CD4-positive, alpha-beta T cell (primary cell): ENCODE measurements at regions not wholly inside any gene's neighbourhood (a gene's known extent, or its start where the extent isn't known, plus 50 kb on each side); places are given as distances from the start of the nearest gene placed in this dataset.

Experiments used
- ATAC-seq: fragments of 200-7000 bp; cut with Tn5 transposase; one replicate; pipeline ENCODE4 v1.10.0; 2022; ENCODE audit warnings: mild to moderate bottlenecking; ENCODE audit not compliant: poor library complexity
- CTCF ChIA-PET: fragments of 350-600 bp; sonication (Branson Sonifier 250); formaldehyde crosslinking; loops from one replicate; lab custom pipeline; 2021; ENCODE audit warnings: antibody characterized with exemption, inconsistent platforms; lab: Charles Lee
- POLR2A ChIA-PET: fragments of 350-600 bp; sonication (Branson Sonifier 250); formaldehyde crosslinking; loops from one replicate; lab custom pipeline; 2021; ENCODE audit warnings: antibody characterized with exemption, inconsistent platforms; lab: Charles Lee
- DNase-seq, 14 experiments: peaks; one replicate each; pipeline ENCODE4 v3.0.0-alpha.2; 2013 to 2020; ENCODE audit warnings: mixed read lengths in 2 of 14
- H3K27ac ChIP-seq, 2 donors: one replicate each; pipeline versions ENCODE4 v1.5.1 to v1.7.0; 2013; ENCODE audit warnings: low read length in 2 of 2, low read depth in 1 of 2, mild to moderate bottlenecking in 1 of 2
- H3K27me3 ChIP-seq, 2 experiments: 1 replicate in 1 of 2; 2 replicates in 1 of 2; pipeline versions ENCODE4 v1.6.1 to v1.7.0; 2013; ENCODE audit warnings: low read length in 2 of 2, control low read depth in 1 of 2, mild to moderate bottlenecking in 1 of 2, moderate library complexity in 1 of 2; ENCODE audit not compliant: insufficient read depth in 2 of 2, control insufficient read depth in 1 of 2
- H3K36me3 ChIP-seq: one replicate; pipeline ENCODE4 v1.6.1; 2013; ENCODE audit warnings: low read length, control low read depth; ENCODE audit not compliant: insufficient read depth
- H3K4me1 ChIP-seq: one replicate; pipeline ENCODE4 v1.6.1; 2013; ENCODE audit warnings: low read length, control low read depth; ENCODE audit not compliant: insufficient read depth
- H3K4me3 ChIP-seq: one replicate; pipeline ENCODE4 v1.5.1; 2013; ENCODE audit warnings: mild to moderate bottlenecking, low read length, moderate library complexity
- H3K9me3 ChIP-seq, 2 experiments: 1 replicate in 1 of 2; 2 replicates in 1 of 2; pipeline versions ENCODE4 v1.6.1 to v1.7.0; 2013; ENCODE audit warnings: low read length in 2 of 2, mild to moderate bottlenecking in 2 of 2, control low read depth in 1 of 2, moderate library complexity in 1 of 2; ENCODE audit not compliant: control insufficient read depth in 1 of 2, insufficient read depth in 1 of 2
- H3K27ac Mint-ChIP-seq: one replicate; pipeline ENCODE4 v1.8.0; 2020; ENCODE audit warnings: mixed read lengths
- H3K27me3 Mint-ChIP-seq: one replicate; pipeline ENCODE4 v1.8.0; 2021; ENCODE audit warnings: mixed read lengths
- H3K36me3 Mint-ChIP-seq: one replicate; pipeline ENCODE4 v1.8.0; 2021; ENCODE audit warnings: low read depth, mixed read lengths
- H3K4me1 Mint-ChIP-seq: one replicate; pipeline ENCODE4 v1.8.0; 2021; ENCODE audit warnings: low read depth, mixed read lengths
- H3K4me3 Mint-ChIP-seq: one replicate; pipeline ENCODE4 v1.8.0; 2020; ENCODE audit warnings: mild to moderate bottlenecking, mixed read lengths
- H3K9me3 Mint-ChIP-seq: one replicate; pipeline ENCODE4 v1.8.0; 2020; ENCODE audit warnings: mixed read lengths
- intact Hi-C, 2 experiments: fragments of 100-400 bp; cut with DNase I in 1 of 2; cut with micrococcal nuclease in 1 of 2; formaldehyde crosslinking; loops; one replicate each; pipeline versions ENCODE4 v1.15.1 to v1.9.0; 2023 to 2025; cut with DNase I, micrococcal nuclease
- TF ChIP-seq, protein P1 (sequence below): fragments of 200-600 bp; IDR thresholded peaks from one replicate; pipeline ENCODE4 v1.8.0; 2022; ENCODE audit warnings: antibody characterized with exemption, mild to moderate bottlenecking

DNA sequence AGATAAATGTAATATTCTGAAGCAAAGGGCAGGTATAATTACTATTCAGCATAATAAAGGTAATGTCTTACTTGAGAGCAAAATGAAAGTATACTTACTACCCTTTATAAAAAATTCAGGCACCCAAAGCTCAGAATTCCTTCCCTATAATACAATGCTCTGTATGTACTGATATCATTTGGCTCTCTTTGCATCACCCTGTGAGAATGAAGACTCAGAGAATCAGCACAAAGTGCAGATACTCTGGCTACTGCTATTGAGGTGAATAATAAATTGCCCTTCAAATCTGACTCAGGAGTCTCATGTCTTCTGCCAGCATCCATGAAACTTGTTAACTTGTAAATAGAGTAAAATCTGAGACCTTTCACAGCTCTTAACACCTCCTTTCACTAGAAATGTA is 108.5 kb upstream of the KCTD3 start:
- peaks cover 5% of the 10 kb centered on the region for H3K27me3 Mint-ChIP-seq
- H3K4me1 Mint-ChIP-seq, result no peaks in the 10 kb centered on the region
- CTCF ChIA-PET, result no interaction called here
- intact Hi-C loops, result no loop called here
- Histone ChIP-seq H3K4me3 (no peak overlapping the region), H3K27ac (no peak overlapping the region), H3K36me3 (no peaks in the 10 kb centered on the region), H3K27me3 (no peaks in the 10 kb centered on the region), H3K4me1 (no peaks in the 10 kb centered on the region), H3K9me3 (no peaks in the 10 kb centered on the region)
- H3K4me3 Mint-ChIP-seq, result no peak overlapping the region
- TF ChIP-seq, protein P1, sequence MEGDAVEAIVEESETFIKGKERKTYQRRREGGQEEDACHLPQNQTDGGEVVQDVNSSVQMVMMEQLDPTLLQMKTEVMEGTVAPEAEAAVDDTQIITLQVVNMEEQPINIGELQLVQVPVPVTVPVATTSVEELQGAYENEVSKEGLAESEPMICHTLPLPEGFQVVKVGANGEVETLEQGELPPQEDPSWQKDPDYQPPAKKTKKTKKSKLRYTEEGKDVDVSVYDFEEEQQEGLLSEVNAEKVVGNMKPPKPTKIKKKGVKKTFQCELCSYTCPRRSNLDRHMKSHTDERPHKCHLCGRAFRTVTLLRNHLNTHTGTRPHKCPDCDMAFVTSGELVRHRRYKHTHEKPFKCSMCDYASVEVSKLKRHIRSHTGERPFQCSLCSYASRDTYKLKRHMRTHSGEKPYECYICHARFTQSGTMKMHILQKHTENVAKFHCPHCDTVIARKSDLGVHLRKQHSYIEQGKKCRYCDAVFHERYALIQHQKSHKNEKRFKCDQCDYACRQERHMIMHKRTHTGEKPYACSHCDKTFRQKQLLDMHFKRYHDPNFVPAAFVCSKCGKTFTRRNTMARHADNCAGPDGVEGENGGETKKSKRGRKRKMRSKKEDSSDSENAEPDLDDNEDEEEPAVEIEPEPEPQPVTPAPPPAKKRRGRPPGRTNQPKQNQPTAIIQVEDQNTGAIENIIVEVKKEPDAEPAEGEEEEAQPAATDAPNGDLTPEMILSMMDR, result no peak
- H3K9me3 Mint-ChIP-seq, result no peaks in the 10 kb centered on the region
- no peak overlapping the region for H3K27ac Mint-ChIP-seq
- ATAC-seq (no peak), DNase-seq (no peak)
- no peaks in the 10 kb centered on the region for H3K36me3 Mint-ChIP-seq
- POLR2A ChIA-PET, result no interaction called here

GRCh38 chr1:215459136-215459535 is 108.0 kb upstream of the KCTD3 start:
- no peaks in the 10 kb centered on the region for H3K9me3 Mint-ChIP-seq
- H3K4me3 ChIP-seq, result no peak overlapping the region
- H3K27me3 ChIP-seq, result no peaks in the 10 kb centered on the region
- intact Hi-C loops, result no loop called here
- H3K27ac ChIP-seq, result no peak overlapping the region
- no peak for DNase-seq
- no peaks in the 10 kb centered on the region for H3K4me1 ChIP-seq
- CTCF ChIA-PET, result no interaction called here
- no peak overlapping the region for H3K4me3 Mint-ChIP-seq
- H3K9me3 ChIP-seq, result no peaks in the 10 kb centered on the region
- no peaks in the 10 kb centered on the region for H3K36me3 ChIP-seq
- no peaks in the 10 kb centered on the region for H3K4me1 Mint-ChIP-seq
- TF ChIP-seq, protein P1, result no peak
- no peak for ATAC-seq
- no peak overlapping the region for H3K27ac Mint-ChIP-seq
- POLR2A ChIA-PET, result no interaction called here
- no peaks in the 10 kb centered on the region for H3K36me3 Mint-ChIP-seq
- H3K27me3 Mint-ChIP-seq, result peaks cover 5% of the 10 kb centered on the region

DNA sequence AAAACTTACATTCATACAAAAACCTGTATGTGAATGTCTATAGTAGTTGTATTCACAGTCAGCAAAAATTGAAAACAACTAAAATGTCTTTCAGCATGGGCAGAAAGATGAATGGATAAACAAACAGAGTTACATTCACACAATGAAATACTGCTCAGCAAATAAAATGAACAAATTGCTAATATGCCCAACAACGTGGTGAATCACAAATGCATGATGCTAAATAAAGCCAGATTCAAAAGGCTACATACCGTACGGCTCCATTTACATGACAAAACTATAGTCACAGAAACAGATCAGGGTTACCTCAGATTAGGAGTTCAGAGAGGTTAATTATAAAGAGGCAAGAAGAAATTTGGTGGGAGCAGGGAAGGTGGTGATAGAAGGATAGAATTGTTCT is 100.7 kb upstream of the KCTD3 start:
- intact Hi-C loops, result no loop called here
- Mint-ChIP-seq H3K36me3 (no peaks in the 10 kb centered on the region), H3K27me3 (peaks cover 9% of the 10 kb centered on the region), H3K27ac (no peak overlapping the region), H3K9me3 (no peaks in the 10 kb centered on the region), H3K4me1 (no peaks in the 10 kb centered on the region), H3K4me3 (no peak overlapping the region)
- H3K36me3 ChIP-seq, result no peaks in the 10 kb centered on the region
- no peak overlapping the region for H3K4me3 ChIP-seq
- no peaks in the 10 kb centered on the region for H3K4me1 ChIP-seq
- H3K27ac ChIP-seq, result no peak overlapping the region
- no peaks in the 10 kb centered on the region for H3K9me3 ChIP-seq
- ChIA-PET POLR2A (no interaction called here), CTCF (no interaction called here)
- no peaks in the 10 kb centered on the region for H3K27me3 ChIP-seq
- DNase-seq (no peak), ATAC-seq (no peak)
- TF ChIP-seq, protein P1, result no peak
